Islet of Langerhans (tissue), 1 donor: ENCODE measurements at regions not wholly inside any gene's neighbourhood (a gene's known extent, or its start where the extent isn't known, plus 50 kb on each side); places are given as distances from the start of the nearest gene placed in this dataset.

ENCODE experiments used
- FAIRE-seq: peaks from one replicate; lab custom pipeline; 2011; peaks lifted over from hg19 to GRCh38; lab: Jason Lieb, UNC

GRCh38 chr15:62749036-62749815 lies 293.3 kb upstream of the TPM1 start:
- FAIRE-seq = no peak

- no peak for FAIRE-seq
Measured at GRCh38 chr15:62750471-62750870, 292.1 kb upstream of the TPM1 start.

GRCh38 chr15:62752657-62753517 lies 289.7 kb upstream of the TPM1 start:
- no peak for FAIRE-seq

GRCh38 chr15:62753518-62754221 lies 288.9 kb upstream of the TPM1 start:
- FAIRE-seq = no peak

GRCh38 chr15:62756326-62756994 lies 286.1 kb upstream of the TPM1 start:
- no peak for FAIRE-seq

GRCh38 chr15:62756995-62757360 lies 285.6 kb upstream of the TPM1 start:
- no peak for FAIRE-seq

GRCh38 chr15:62757535-62757934 lies 285.0 kb upstream of the TPM1 start:
- FAIRE-seq = no peak

GRCh38 chr15:62758126-62758951 lies 284.2 kb upstream of the TPM1 start:
- no peak for FAIRE-seq

GRCh38 chr15:62758952-62759349 lies 283.6 kb upstream of the TPM1 start:
- no peak for FAIRE-seq

GRCh38 chr15:62760538-62760937 lies 282.0 kb upstream of the TPM1 start:
- no peak for FAIRE-seq

GRCh38 chr15:62765916-62766315 lies 276.6 kb upstream of the TPM1 start:
- FAIRE-seq = no peak

GRCh38 chr15:62766599-62766998 lies 275.9 kb upstream of the TPM1 start:
- FAIRE-seq = no peak

GRCh38 chr15:62769604-62770003 lies 272.9 kb upstream of the TPM1 start:
- no peak for FAIRE-seq

GRCh38 chr15:62770111-62770660 lies 272.4 kb upstream of the TPM1 start:
- FAIRE-seq = no peak

GRCh38 chr15:62770752-62771151 lies 271.8 kb upstream of the TPM1 start:
- FAIRE-seq = no peak

GRCh38 chr15:62771234-62771633 lies 271.3 kb upstream of the TPM1 start:
- FAIRE-seq = no peak

GRCh38 chr15:62773369-62774165 lies 269.0 kb upstream of the TPM1 start:
- FAIRE-seq = no peak

- FAIRE-seq = no peak
Measured at GRCh38 chr15:62775932-62776331, 266.6 kb upstream of the TPM1 start.

GRCh38 chr15:62777671-62778070 lies 264.9 kb upstream of the TPM1 start:
- no peak for FAIRE-seq

GRCh38 chr15:62779036-62779770 lies 263.3 kb upstream of the TPM1 start:
- no peak for FAIRE-seq
